ENCODE measurements at regions not wholly inside any gene's neighbourhood (a gene's known extent, or its start where the extent isn't known, plus 50 kb on each side); places are given as distances from the start of the nearest gene placed in this dataset.

GRCh38 chr9:83142389-83142788 is 79.4 kb upstream of the RASEF start:
- Histone ChIP-seq H3K9me3 (no peaks in the 10 kb centered on the region), H3K36me3 (no peaks in the 10 kb centered on the region), H3K4me1 (no peaks in the 10 kb centered on the region), H3K4me3 (no peak overlapping the region), H3K27ac (no peak overlapping the region), H3K27me3 (no peaks in the 10 kb centered on the region)
- DNase-seq, result no peak
- in situ Hi-C loops (cut with MboI; ENCODE audit: low sequenced_read_pairs in 4 of 4) (no loop called here), intact Hi-C loops (cut with DNase I; ENCODE audit: low total_unique reads) (no loop called here)
- ATAC-seq, result no peak
- TF ChIP-seq CTCF (IDR thresholded peaks at IDR 0.05 in 4 of 5, conservative IDR thresholded peaks at IDR 0.05 in 1 of 5), result no peak
- TF ChIP-seq POLR2A (IDR thresholded peaks at IDR 0.05), result no peak

- in situ Hi-C loops (cut with MboI; ENCODE audit: low sequenced_read_pairs in 4 of 4) (no loop called here), intact Hi-C loops (cut with DNase I; ENCODE audit: low total_unique reads) (no loop called here)
- no peak for ATAC-seq
- Histone ChIP-seq H3K9me3 (no peaks in the 10 kb centered on the region), H3K4me1 (no peaks in the 10 kb centered on the region), H3K4me3 (no peak overlapping the region), H3K36me3 (no peaks in the 10 kb centered on the region), H3K27me3 (no peaks in the 10 kb centered on the region), H3K27ac (no peak overlapping the region)
- TF ChIP-seq POLR2A (IDR thresholded peaks at IDR 0.05), result no peak
- TF ChIP-seq CTCF (IDR thresholded peaks at IDR 0.05 in 4 of 5, conservative IDR thresholded peaks at IDR 0.05 in 1 of 5), result no peak
- DNase-seq, result no peak
Observed at GRCh38 chr9:83141887-83142286, 78.9 kb upstream of the RASEF start.

- Histone ChIP-seq H3K4me1 (no peaks in the 10 kb centered on the region), H3K9me3 (no peaks in the 10 kb centered on the region), H3K4me3 (no peak overlapping the region), H3K27ac (no peak overlapping the region), H3K36me3 (no peaks in the 10 kb centered on the region), H3K27me3 (no peaks in the 10 kb centered on the region)
- in situ Hi-C loops (cut with MboI; ENCODE audit: low sequenced_read_pairs in 4 of 4), result no loop called here
- TF ChIP-seq POLR2A (IDR thresholded peaks at IDR 0.05), result no peak
- ATAC-seq, result no peak
- intact Hi-C loops (cut with DNase I; ENCODE audit: low total_unique reads), result no loop called here
- no peak for DNase-seq
Observed at GRCh38 chr9:83140061-83140460, 77.1 kb upstream of the RASEF start.

- intact Hi-C loops (cut with DNase I; ENCODE audit: low total_unique reads), result no loop called here
- DNase-seq, result no peak
- Histone ChIP-seq H3K9me3 (no peaks in the 10 kb centered on the region), H3K27ac (no peak overlapping the region), H3K4me1 (no peaks in the 10 kb centered on the region), H3K27me3 (no peaks in the 10 kb centered on the region), H3K4me3 (no peak overlapping the region), H3K36me3 (no peaks in the 10 kb centered on the region)
- ATAC-seq, result no peak
- in situ Hi-C loops (cut with MboI; ENCODE audit: low sequenced_read_pairs in 4 of 4), result no loop called here
- TF ChIP-seq POLR2A (IDR thresholded peaks at IDR 0.05) (no peak), CTCF (IDR thresholded peaks at IDR 0.05 in 4 of 5, conservative IDR thresholded peaks at IDR 0.05 in 1 of 5) (no peak)
Observed at GRCh38 chr9:83138422-83139135, 75.6 kb upstream of the RASEF start.

GRCh38 chr9:83133316-83133715 is 70.4 kb upstream of the RASEF start:
- no peak for DNase-seq
- H3K4me1 ChIP-seq, result peaks cover 0 to 7% of the 10 kb centered on the region in 2 donors
- no peak overlapping the region for H3K4me3 ChIP-seq
- no peak for TF ChIP-seq CTCF (IDR thresholded peaks at IDR 0.05 in 4 of 5, conservative IDR thresholded peaks at IDR 0.05 in 1 of 5)
- TF ChIP-seq POLR2A (IDR thresholded peaks at IDR 0.05), result no peak
- no peaks in the 10 kb centered on the region for H3K27me3 ChIP-seq
- in situ Hi-C loops (cut with MboI; ENCODE audit: low sequenced_read_pairs in 4 of 4) (no loop called here), intact Hi-C loops (cut with DNase I; ENCODE audit: low total_unique reads) (no loop called here)
- H3K36me3 ChIP-seq, result no peaks in the 10 kb centered on the region
- no peaks in the 10 kb centered on the region for H3K9me3 ChIP-seq
- no peak for ATAC-seq
- no peak overlapping the region for H3K27ac ChIP-seq

Measured in gastrocnemius medialis (tissue), 4 donors.